Psoas muscle (tissue), 7 donors: ENCODE measurements at regions not wholly inside any gene's neighbourhood (a gene's known extent, or its start where the extent isn't known, plus 50 kb on each side); places are given as distances from the start of the nearest gene placed in this dataset.

ENCODE experiments used
- ATAC-seq, 4 donors: fragments of 200-7000 bp; cut with Tn5 transposase; one replicate each; pipeline ENCODE4 v1.9.1; 2020; ENCODE audit warnings: moderate library complexity in 3 of 4, mild to moderate bottlenecking in 2 of 4
- DNase-seq, 2 donors: peaks; one replicate each; pipeline ENCODE4 v3.0.0-alpha.2; 2020
- H3K27ac ChIP-seq: fragments of 200-600 bp; one replicate; pipeline ENCODE4 v1.8.0; 2022
- H3K27me3 ChIP-seq, 3 donors: fragments of 200-600 bp in 1 of 3; one replicate each; pipeline versions ENCODE4 v1.6.1 to v1.8.0; 2013 to 2022; ENCODE audit warnings: low read length in 2 of 3, mild to moderate bottlenecking in 2 of 3, moderate library complexity in 1 of 3; ENCODE audit not compliant: insufficient read depth in 3 of 3
- H3K36me3 ChIP-seq, 2 donors: fragments of 200-600 bp in 1 of 2; one replicate each; pipeline versions ENCODE4 v1.6.1 to v1.8.0; 2013 to 2022; ENCODE audit warnings: low read depth in 1 of 2, mild to moderate bottlenecking in 1 of 2, moderate library complexity in 1 of 2; ENCODE audit not compliant: insufficient read depth in 1 of 2
- H3K4me1 ChIP-seq: fragments of 200-600 bp; one replicate; pipeline ENCODE4 v1.8.0; 2022
- H3K4me3 ChIP-seq: fragments of 200-600 bp; one replicate; pipeline ENCODE4 v1.8.0; 2022; ENCODE audit warnings: mild to moderate bottlenecking
- H3K9me3 ChIP-seq: fragments of 200-600 bp; one replicate; pipeline ENCODE4 v1.8.0; 2022
- WGBS, 3 donors: extraction: QIAGEN DNeasy Blood & Tissue Kit; methylation state at CpG; one replicate each; pipeline versions ENCODE4 v1.1.6 to v1.1.7; 2013; 5-methylcytosine and 5-hydroxymethylcytosine counted together
- intact Hi-C, 2 donors: fragments of 100-400 bp; cut with DNase I; formaldehyde crosslinking; loops; one replicate each; pipeline versions ENCODE4 v1.11.0 to v1.14.2; 2022
- TF ChIP-seq, protein P1 (sequence below): fragments of 200-600 bp; IDR thresholded peaks from one replicate; pipeline ENCODE4 v1.8.0; 2022; ENCODE audit warnings: antibody characterized with exemption
- donor health status: healthy with polysubstance abuse.
- donor health status: DM: no; HTN: no; CAD: no; lungs with moderate emphysema.
- donor health status: Bipolar disorder and iron deficiency.
- donor health status: healthy.
- donor health status: DM: yes; HTN: yes; CAD: no.
- donor health status: DM: no; HTN: no; CAD: no.
- donor health status: DM: yes; HTN: yes; CAD: no.

DNA sequence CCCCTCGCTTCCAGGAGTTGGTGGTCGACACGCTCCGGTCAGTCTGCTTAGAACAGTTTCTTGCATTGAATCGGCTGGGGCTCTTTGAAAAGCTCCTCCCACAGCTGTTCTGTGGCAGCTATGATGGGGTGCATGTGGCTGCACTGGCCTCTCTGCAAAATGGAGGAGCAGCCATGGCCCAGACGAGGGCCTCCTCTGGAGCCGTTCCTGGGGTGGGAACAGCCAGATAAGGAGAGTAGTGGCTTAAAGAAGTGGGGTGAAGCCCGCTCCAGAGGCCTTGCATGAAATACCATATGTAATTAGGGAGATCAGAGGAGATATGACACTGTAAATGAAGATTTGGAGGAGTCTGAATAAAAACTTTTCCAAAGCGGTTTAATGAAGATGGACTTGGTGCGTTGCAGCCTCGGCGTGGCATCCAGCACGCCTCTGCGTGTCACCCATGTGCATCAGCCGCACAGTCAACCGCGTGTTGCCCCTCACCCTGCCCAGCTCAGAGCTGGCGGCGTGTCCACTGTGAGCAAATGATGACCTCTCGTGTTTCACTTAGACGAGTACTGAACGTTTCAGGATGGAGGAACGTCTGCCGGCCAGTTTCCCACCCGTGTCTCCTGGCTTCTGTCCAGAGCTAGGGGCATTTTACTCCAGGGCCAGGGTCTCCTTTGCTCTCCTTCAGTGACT, 199.2 kb downstream of the TEX29 start:
- H3K27ac ChIP-seq: no peak overlapping the region
- no peaks in the 10 kb centered on the region for H3K36me3 ChIP-seq
- 60 to 62% (median 62%) methylated on average over 25 of the region's 25 CpGs for WGBS, 3 donors
- peaks cover 0 to 37% (median 5%) of the 10 kb centered on the region in 3 donors for H3K27me3 ChIP-seq
- no peaks in the 10 kb centered on the region for H3K4me1 ChIP-seq
- no peaks in the 10 kb centered on the region for H3K9me3 ChIP-seq
- no peak for ATAC-seq
- TF ChIP-seq, protein P1, sequence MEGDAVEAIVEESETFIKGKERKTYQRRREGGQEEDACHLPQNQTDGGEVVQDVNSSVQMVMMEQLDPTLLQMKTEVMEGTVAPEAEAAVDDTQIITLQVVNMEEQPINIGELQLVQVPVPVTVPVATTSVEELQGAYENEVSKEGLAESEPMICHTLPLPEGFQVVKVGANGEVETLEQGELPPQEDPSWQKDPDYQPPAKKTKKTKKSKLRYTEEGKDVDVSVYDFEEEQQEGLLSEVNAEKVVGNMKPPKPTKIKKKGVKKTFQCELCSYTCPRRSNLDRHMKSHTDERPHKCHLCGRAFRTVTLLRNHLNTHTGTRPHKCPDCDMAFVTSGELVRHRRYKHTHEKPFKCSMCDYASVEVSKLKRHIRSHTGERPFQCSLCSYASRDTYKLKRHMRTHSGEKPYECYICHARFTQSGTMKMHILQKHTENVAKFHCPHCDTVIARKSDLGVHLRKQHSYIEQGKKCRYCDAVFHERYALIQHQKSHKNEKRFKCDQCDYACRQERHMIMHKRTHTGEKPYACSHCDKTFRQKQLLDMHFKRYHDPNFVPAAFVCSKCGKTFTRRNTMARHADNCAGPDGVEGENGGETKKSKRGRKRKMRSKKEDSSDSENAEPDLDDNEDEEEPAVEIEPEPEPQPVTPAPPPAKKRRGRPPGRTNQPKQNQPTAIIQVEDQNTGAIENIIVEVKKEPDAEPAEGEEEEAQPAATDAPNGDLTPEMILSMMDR: no peak
- intact Hi-C loops: no loop called here
- H3K4me3 ChIP-seq: no peak overlapping the region
- no peak for DNase-seq

- Histone ChIP-seq H3K4me1 (no peaks in the 10 kb centered on the region), H3K4me3 (no peak overlapping the region), H3K27ac (no peak overlapping the region), H3K36me3 (no peaks in the 10 kb centered on the region), H3K9me3 (no peaks in the 10 kb centered on the region), H3K27me3 (peaks cover 0 to 32% (median 0%) of the 10 kb centered on the region in 3 donors)
- ATAC-seq (no peak), DNase-seq (no peak)
- TF ChIP-seq, protein P1: no peak
- intact Hi-C loops: no loop called here
- 80 to 85% (median 80%) methylated on average over 10 of the region's 10 CpGs for WGBS, 3 donors
These were observed 200.6 kb downstream of the TEX29 start for GRCh38 chr13:111521030-111521429.

DNA sequence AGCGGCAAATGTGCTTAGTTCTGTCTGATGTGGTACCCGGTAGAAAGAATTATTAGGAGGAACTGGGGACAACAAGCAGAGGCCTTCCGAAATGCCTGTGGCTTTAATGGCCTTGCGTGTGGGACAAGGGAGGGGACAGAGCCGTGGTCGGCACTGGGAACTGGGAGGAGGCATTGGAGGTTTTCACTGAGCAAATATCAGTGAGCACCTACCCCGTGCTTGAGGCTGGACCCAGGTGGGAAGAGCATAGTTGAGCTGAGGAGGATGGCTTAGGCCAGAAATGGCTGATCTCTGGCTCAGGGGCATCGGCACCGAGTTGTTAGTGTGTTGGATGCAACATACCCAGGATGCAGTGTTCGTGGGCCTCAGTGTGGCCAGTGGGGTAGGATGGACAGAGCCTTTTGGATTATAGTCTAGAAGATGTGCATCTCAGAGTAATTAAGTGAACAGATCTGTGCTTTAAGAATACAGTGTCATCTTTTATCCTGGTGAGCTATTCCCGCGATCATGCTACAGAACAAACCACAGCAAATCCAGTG, 201.3 kb downstream of the TEX29 start:
- H3K27ac ChIP-seq: no peak overlapping the region
- ATAC-seq (no peak), DNase-seq (no peak)
- intact Hi-C loops: no loop called here
- no peak overlapping the region for H3K4me3 ChIP-seq
- 65 to 72% (median 67%) methylated on average over 12 of the region's 12 CpGs for WGBS, 3 donors
- TF ChIP-seq, protein P1: no peak
- peaks cover 0 to 25% (median 0%) of the 10 kb centered on the region in 3 donors for H3K27me3 ChIP-seq
- H3K4me1 ChIP-seq: no peaks in the 10 kb centered on the region
- H3K36me3 ChIP-seq: no peaks in the 10 kb centered on the region
- no peaks in the 10 kb centered on the region for H3K9me3 ChIP-seq

GRCh38 chr13:111525320-111526118, 205.1 kb downstream of the TEX29 start:
- Histone ChIP-seq H3K36me3 (no peaks in the 10 kb centered on the region), H3K27ac (no peak overlapping the region), H3K9me3 (no peaks in the 10 kb centered on the region), H3K4me1 (no peaks in the 10 kb centered on the region), H3K4me3 (no peak overlapping the region), H3K27me3 (peaks cover 0 to 14% (median 0%) of the 10 kb centered on the region in 3 donors)
- intact Hi-C loops: no loop called here
- no peak for DNase-seq
- TF ChIP-seq, protein P1: no peak
- WGBS, 3 donors: 62 to 68% (median 66%) methylated on average over 3 of the region's 3 CpGs
- ATAC-seq: no peak
